ENCODE measurements at regions not wholly inside any gene's neighbourhood (a gene's known extent, or its start where the extent isn't known, plus 50 kb on each side); places are given as distances from the start of the nearest gene placed in this dataset.

DNA sequence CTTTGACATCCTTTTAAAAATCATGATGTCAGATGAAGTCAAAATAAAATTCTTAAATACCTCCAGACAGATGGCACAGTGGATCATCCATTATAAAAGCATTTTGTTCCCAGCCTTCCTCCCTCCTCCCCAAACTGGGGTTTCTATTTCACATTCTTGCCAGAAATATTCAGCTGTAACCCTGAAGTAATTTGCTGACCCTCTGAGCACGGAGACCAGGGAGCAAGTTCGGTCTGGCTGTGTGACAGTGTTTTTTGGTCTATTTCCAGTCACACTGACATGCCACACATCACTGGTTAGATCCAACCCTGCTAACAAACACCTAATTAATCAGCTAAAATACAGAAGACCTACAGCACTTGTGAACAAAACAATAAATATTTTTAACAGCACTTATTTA, 126.2 kb upstream of the DMRT1 start:
- TF ChIP-seq, protein P1, sequence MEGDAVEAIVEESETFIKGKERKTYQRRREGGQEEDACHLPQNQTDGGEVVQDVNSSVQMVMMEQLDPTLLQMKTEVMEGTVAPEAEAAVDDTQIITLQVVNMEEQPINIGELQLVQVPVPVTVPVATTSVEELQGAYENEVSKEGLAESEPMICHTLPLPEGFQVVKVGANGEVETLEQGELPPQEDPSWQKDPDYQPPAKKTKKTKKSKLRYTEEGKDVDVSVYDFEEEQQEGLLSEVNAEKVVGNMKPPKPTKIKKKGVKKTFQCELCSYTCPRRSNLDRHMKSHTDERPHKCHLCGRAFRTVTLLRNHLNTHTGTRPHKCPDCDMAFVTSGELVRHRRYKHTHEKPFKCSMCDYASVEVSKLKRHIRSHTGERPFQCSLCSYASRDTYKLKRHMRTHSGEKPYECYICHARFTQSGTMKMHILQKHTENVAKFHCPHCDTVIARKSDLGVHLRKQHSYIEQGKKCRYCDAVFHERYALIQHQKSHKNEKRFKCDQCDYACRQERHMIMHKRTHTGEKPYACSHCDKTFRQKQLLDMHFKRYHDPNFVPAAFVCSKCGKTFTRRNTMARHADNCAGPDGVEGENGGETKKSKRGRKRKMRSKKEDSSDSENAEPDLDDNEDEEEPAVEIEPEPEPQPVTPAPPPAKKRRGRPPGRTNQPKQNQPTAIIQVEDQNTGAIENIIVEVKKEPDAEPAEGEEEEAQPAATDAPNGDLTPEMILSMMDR (conservative IDR thresholded peaks at IDR 0.05; ENCODE audit: low read depth, low read length) = no peak
- TF ChIP-seq FOS (IDR thresholded peaks at IDR 0.05; ENCODE audit: low read depth, low read length) (no peak), POLR2A (IDR thresholded peaks at IDR 0.05; ENCODE audit: low read depth, low read length) (no peak), CHD1 (IDR thresholded peaks at IDR 0.05; ENCODE audit: low read depth, low read length) (no peak), MAFK (IDR thresholded peaks at IDR 0.05; ENCODE audit: low read depth, low read length) (no peak)
- TF ChIP-seq, protein P2, sequence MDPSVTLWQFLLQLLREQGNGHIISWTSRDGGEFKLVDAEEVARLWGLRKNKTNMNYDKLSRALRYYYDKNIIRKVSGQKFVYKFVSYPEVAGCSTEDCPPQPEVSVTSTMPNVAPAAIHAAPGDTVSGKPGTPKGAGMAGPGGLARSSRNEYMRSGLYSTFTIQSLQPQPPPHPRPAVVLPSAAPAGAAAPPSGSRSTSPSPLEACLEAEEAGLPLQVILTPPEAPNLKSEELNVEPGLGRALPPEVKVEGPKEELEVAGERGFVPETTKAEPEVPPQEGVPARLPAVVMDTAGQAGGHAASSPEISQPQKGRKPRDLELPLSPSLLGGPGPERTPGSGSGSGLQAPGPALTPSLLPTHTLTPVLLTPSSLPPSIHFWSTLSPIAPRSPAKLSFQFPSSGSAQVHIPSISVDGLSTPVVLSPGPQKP (IDR thresholded peaks at IDR 0.05; ENCODE audit: borderline replicate concordance, low read depth, low read length) = no peak

Measured in IMR-90 (cell line).